Neural cell (in vitro differentiated cells): ENCODE measurements at regions not wholly inside any gene's neighbourhood (a gene's known extent, or its start where the extent isn't known, plus 50 kb on each side); places are given as distances from the start of the nearest gene placed in this dataset.

ENCODE experiments used
- H2AFZ ChIP-seq: fragments of 200-600, 300-800 bp; sonication (generic), shearing (Covaris generic); 2 replicates; pipeline ENCODE4 v1.6.0; 2014; ENCODE audit warnings: low read depth, mild to moderate bottlenecking, antibody characterized with exemption, low read length, moderate library complexity
- H3F3A ChIP-seq: fragments of 200-600 bp; shearing (Covaris generic); 2 replicates; pipeline ENCODE4 v1.6.1; 2016; ENCODE audit warnings: mild to moderate bottlenecking, moderate library complexity, mixed read lengths, antibody characterized with exemption, low read length; ENCODE audit not compliant: insufficient read depth, poor library complexity, severe bottlenecking
- H3K27ac ChIP-seq: fragments of 200-600, 300-800 bp; sonication (generic), shearing (Covaris generic); 2 replicates; pipeline ENCODE4 v1.5.1; 2014; ENCODE audit warnings: mild to moderate bottlenecking, low read length, moderate library complexity
- H3K27me3 ChIP-seq: fragments of 300-800, 200-600 bp; sonication (generic), shearing (Covaris generic); 2 replicates; pipeline ENCODE4 v1.6.0; 2014; ENCODE audit warnings: mild to moderate bottlenecking, low read depth, low read length, moderate library complexity; ENCODE audit not compliant: insufficient read depth
- H3K36me3 ChIP-seq: fragments of 300-800, 200-600 bp; sonication (generic), shearing (Covaris generic); 2 replicates; pipeline ENCODE4 v1.5.1; 2014; ENCODE audit warnings: mild to moderate bottlenecking, antibody characterized with exemption, low read length, moderate library complexity; ENCODE audit not compliant: insufficient read depth
- H3K4me2 ChIP-seq: fragments of 300-800, 200-600 bp; sonication (generic), shearing (Covaris generic); 2 replicates; pipeline ENCODE4 v1.6.0; 2014; ENCODE audit warnings: mild to moderate bottlenecking, low read length
- H3K4me3 ChIP-seq: fragments of 300-800, 200-600 bp; sonication (generic), shearing (Covaris generic); 2 replicates; pipeline ENCODE4 v1.5.1; 2014; ENCODE audit warnings: mild to moderate bottlenecking, low read length, moderate library complexity
- H3K79me2 ChIP-seq: fragments of 200-600 bp; shearing (Covaris generic); replicated peaks from 2 replicates; pipeline ENCODE4 v1.6.0; 2014; ENCODE audit warnings: mild to moderate bottlenecking, low read length, moderate library complexity; ENCODE audit not compliant: insufficient read depth
- H3K9ac ChIP-seq: fragments of 300-800, 200-600 bp; sonication (generic), shearing (Covaris generic); 2 replicates; pipeline ENCODE4 v1.6.1; 2016; ENCODE audit warnings: mild to moderate bottlenecking, low read length, mixed read lengths
- H3K9me2 ChIP-seq: fragments of 200-600 bp; shearing (Covaris generic); 2 replicates; pipeline ENCODE4 v1.6.1; 2016; ENCODE audit warnings: mild to moderate bottlenecking, low read length, mixed read lengths; ENCODE audit not compliant: insufficient read depth
- H3K9me3 ChIP-seq: fragments of 200-600, 300-800 bp; sonication (generic), shearing (Covaris generic); 2 replicates; pipeline ENCODE4 v1.6.1; 2016; ENCODE audit warnings: mild to moderate bottlenecking, mixed run types, low read length, moderate library complexity, mixed read lengths
- H4K20me1 ChIP-seq: fragments of 200-600 bp; shearing (Covaris generic); 2 replicates; pipeline ENCODE4 v1.6.1; 2016; ENCODE audit warnings: mild to moderate bottlenecking, mixed run types; ENCODE audit not compliant: insufficient read depth
- EP300 ChIP-seq: fragments of 450-650 bp; conservative IDR thresholded peaks from 2 replicates; pipeline ENCODE4 v1.6.1; 2014; ENCODE audit warnings: antibody characterized with exemption, mild to moderate bottlenecking, moderate library complexity; ENCODE audit not compliant: poor library complexity, severe bottlenecking
- EZH2 ChIP-seq: fragments of 200-600, 300-800 bp; shearing (Covaris generic), sonication (generic); IDR thresholded peaks from 2 replicates; pipeline ENCODE4 v1.6.1; 2014; ENCODE audit warnings: antibody characterized with exemption, low read length, borderline replicate concordance, mild to moderate bottlenecking; ENCODE audit not compliant: insufficient read depth, poor library complexity, severe bottlenecking
- MXI1 ChIP-seq: fragments of 450-650 bp; conservative IDR thresholded peaks from 2 replicates; pipeline ENCODE4 v1.6.1; 2014; ENCODE audit warnings: antibody characterized with exemption, mild to moderate bottlenecking; ENCODE audit not compliant: poor library complexity, severe bottlenecking
- POLR2AphosphoS5 ChIP-seq: IDR thresholded peaks from 2 replicates; pipeline ENCODE4 v1.6.1; 2012
- RAD21 ChIP-seq: fragments of 450-650 bp; conservative IDR thresholded peaks from 2 replicates; pipeline ENCODE4 v1.6.1; 2014; ENCODE audit warnings: antibody characterized with exemption, mild to moderate bottlenecking, moderate library complexity
- REST ChIP-seq: IDR thresholded peaks from 2 replicates; pipeline ENCODE4 v1.6.1; 2012; ENCODE audit warnings: borderline replicate concordance
- SMC3 ChIP-seq: fragments of 450-650 bp; conservative IDR thresholded peaks from 2 replicates; pipeline ENCODE4 v1.6.1; 2014; ENCODE audit warnings: antibody characterized with exemption, mild to moderate bottlenecking, moderate library complexity; ENCODE audit not compliant: poor library complexity
- TAF1 ChIP-seq: IDR thresholded peaks from 2 replicates; pipeline ENCODE4 v1.6.1; 2012; ENCODE audit warnings: low read depth
- TF ChIP-seq, protein P1 (sequence below): fragments of 450-650 bp; IDR thresholded peaks from 2 replicates; pipeline ENCODE4 v1.5.1; 2014; ENCODE audit warnings: antibody characterized with exemption, mild to moderate bottlenecking, moderate library complexity; ENCODE audit not compliant: poor library complexity, severe bottlenecking

DNA sequence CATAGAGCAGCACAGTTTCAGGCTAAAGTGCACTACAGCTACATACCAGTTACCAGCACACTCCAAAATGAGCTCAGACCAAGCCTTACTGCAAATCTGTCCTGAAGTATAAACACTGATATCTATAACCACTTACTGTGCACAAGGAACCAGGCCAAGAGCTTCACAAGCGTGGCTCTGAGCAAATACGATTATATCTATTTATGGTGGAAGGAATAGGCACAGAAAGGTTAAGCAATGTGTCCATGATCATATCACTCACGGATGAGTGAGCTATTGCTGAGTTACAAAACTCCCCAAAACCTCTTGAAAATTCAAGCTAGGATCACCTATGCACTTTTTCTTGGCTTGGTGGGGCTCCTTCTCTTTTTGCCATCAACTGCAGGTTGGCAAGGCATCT is 84.9 kb downstream of the GPAM start:
- Histone ChIP-seq H3K27ac (no peak overlapping the region), H3F3A (no peaks in the 10 kb centered on the region), H3K9me3 (no peaks in the 10 kb centered on the region), H3K4me3 (no peak overlapping the region), H3K27me3 (no peaks in the 10 kb centered on the region), H2AFZ (no peak overlapping the region), H3K4me2 (no peak overlapping the region), H3K36me3 (no peaks in the 10 kb centered on the region), H3K79me2 (no peaks in the 10 kb centered on the region), H3K9me2 (no peaks in the 10 kb centered on the region), H3K9ac (no peak overlapping the region), H4K20me1 (no peaks in the 10 kb centered on the region)
- TF ChIP-seq MXI1 = no peak
- no peak for TF ChIP-seq RAD21
- TF ChIP-seq REST = no peak
- no peak for TF ChIP-seq TAF1
- TF ChIP-seq SMC3 = no peak
- TF ChIP-seq, protein P1, sequence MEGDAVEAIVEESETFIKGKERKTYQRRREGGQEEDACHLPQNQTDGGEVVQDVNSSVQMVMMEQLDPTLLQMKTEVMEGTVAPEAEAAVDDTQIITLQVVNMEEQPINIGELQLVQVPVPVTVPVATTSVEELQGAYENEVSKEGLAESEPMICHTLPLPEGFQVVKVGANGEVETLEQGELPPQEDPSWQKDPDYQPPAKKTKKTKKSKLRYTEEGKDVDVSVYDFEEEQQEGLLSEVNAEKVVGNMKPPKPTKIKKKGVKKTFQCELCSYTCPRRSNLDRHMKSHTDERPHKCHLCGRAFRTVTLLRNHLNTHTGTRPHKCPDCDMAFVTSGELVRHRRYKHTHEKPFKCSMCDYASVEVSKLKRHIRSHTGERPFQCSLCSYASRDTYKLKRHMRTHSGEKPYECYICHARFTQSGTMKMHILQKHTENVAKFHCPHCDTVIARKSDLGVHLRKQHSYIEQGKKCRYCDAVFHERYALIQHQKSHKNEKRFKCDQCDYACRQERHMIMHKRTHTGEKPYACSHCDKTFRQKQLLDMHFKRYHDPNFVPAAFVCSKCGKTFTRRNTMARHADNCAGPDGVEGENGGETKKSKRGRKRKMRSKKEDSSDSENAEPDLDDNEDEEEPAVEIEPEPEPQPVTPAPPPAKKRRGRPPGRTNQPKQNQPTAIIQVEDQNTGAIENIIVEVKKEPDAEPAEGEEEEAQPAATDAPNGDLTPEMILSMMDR = no peak
- TF ChIP-seq EP300 = no peak
- TF ChIP-seq EZH2 = no peak
- TF ChIP-seq POLR2AphosphoS5 = no peak
